ENCODE measurements at regions not wholly inside any gene's neighbourhood (a gene's known extent, or its start where the extent isn't known, plus 50 kb on each side); places are given as distances from the start of the nearest gene placed in this dataset.

- TF ChIP-seq SALL2 (tag by site-specific recombination; IDR thresholded peaks at IDR 0.05; ENCODE audit: borderline replicate concordance) (no peak), CTCF (tag by site-specific recombination; IDR thresholded peaks at IDR 0.05) (no peak), TCF7L2 (IDR thresholded peaks at IDR 0.05; ENCODE audit: borderline replicate concordance, low read depth, low read length) (no peak), ZEB2 (tag by site-specific recombination; IDR thresholded peaks at IDR 0.05) (no peak), PRDM1 (tag by site-specific recombination; IDR thresholded peaks at IDR 0.05) (no peak), ZNF274 (IDR thresholded peaks at IDR 0.05; ENCODE audit: low read length) (no peak), ZNF274 (tag by site-specific recombination; IDR thresholded peaks at IDR 0.05; ENCODE audit: borderline replicate concordance) (no peak), KLF16 (tag by site-specific recombination; IDR thresholded peaks at IDR 0.05) (no peak), PRDM10 (tag by site-specific recombination; IDR thresholded peaks at IDR 0.05) (no peak), EGR2 (tag by site-specific recombination; IDR thresholded peaks at IDR 0.05; ENCODE audit: low read depth) (no peak), ZNF324 (tag by site-specific recombination; IDR thresholded peaks at IDR 0.05) (no peak), ZNF24 (tag by site-specific recombination; IDR thresholded peaks at IDR 0.05) (no peak), ZNF585B (tag by site-specific recombination; IDR thresholded peaks at IDR 0.05) (no peak)
Observed at GRCh38 chrX:107571296-107571998, 56.9 kb upstream of the PRPS1 start.
